Panc1 (cell line): ENCODE measurements at regions not wholly inside any gene's neighbourhood (a gene's known extent, or its start where the extent isn't known, plus 50 kb on each side); places are given as distances from the start of the nearest gene placed in this dataset.

Experiments
- ATAC-seq: fragments of 200-7000 bp; cut with Tn5 transposase; 2 replicates; pipeline ENCODE4 v1.9.1; 2020; ENCODE audit warnings: mild to moderate bottlenecking, moderate library complexity
- BruUV-seq: library from RNA; stranded (reverse); fragments of 400-500 nt; replicated peaks from 2 replicates; lab custom pipeline; 2021; lab: Mats Ljungman, UMichigan
- CTCF ChIA-PET: fragments of 300-600 bp; sonication (Branson Sonifier 250); formaldehyde crosslinking; loops from one replicate; lab custom pipeline; 2022; ENCODE audit warnings: antibody characterized with exemption; lab: Charles Lee
- POLR2A ChIA-PET: fragments of 300-600 bp; sonication (Branson Sonifier 250); formaldehyde crosslinking; loops from one replicate; lab custom pipeline; 2022; ENCODE audit warnings: antibody characterized with exemption; lab: Charles Lee
- DNase-seq: peaks from one replicate; pipeline ENCODE4 v3.0.0-alpha.2; 2010; ENCODE audit warnings: low read depth, low spot score
- H3K27ac ChIP-seq: 2 replicates; pipeline ENCODE4 v1.5.1; 2011; ENCODE audit warnings: mild to moderate bottlenecking, low read length, inconsistent platforms
- H3K27me3 ChIP-seq: fragments of 200-500 bp; sonication (Bioruptor generic); 2 replicates; pipeline ENCODE4 v1.6.0; 2014; ENCODE audit warnings: low read length, inconsistent platforms; ENCODE audit not compliant: control insufficient read depth, insufficient read depth
- H3K36me3 ChIP-seq: fragments of 200-500 bp; sonication (Bioruptor generic); 2 replicates; pipeline ENCODE4 v1.5.1; 2014; ENCODE audit warnings: inconsistent platforms, mild to moderate bottlenecking, low read length, moderate library complexity; ENCODE audit not compliant: control insufficient read depth, insufficient read depth
- H3K4me1 ChIP-seq: 2 replicates; pipeline ENCODE4 v1.5.1; 2011; ENCODE audit warnings: inconsistent platforms, mild to moderate bottlenecking, low read length, moderate library complexity; ENCODE audit not compliant: control insufficient read depth, insufficient read depth
- H3K4me3 ChIP-seq, 2 experiments: 2 replicates each; pipeline ENCODE4 v1.5.1; 2011 to 2012; ENCODE audit warnings: low read depth in 2 of 2, low read length in 2 of 2, mild to moderate bottlenecking in 2 of 2, inconsistent platforms in 1 of 2, moderate library complexity in 1 of 2
- H3K9me3 ChIP-seq: fragments of 200-500 bp; sonication (Bioruptor generic); 2 replicates; pipeline ENCODE4 v1.5.1; 2014; ENCODE audit warnings: low read depth, mild to moderate bottlenecking, inconsistent platforms, low read length, moderate library complexity; ENCODE audit not compliant: control insufficient read depth, insufficient read depth
- POLR2AphosphoS5 ChIP-seq: IDR thresholded peaks from 2 replicates; pipeline ENCODE4 v1.6.1; 2012; ENCODE audit warnings: mild to moderate bottlenecking, low read depth, low read length, moderate library complexity
- SIN3A ChIP-seq: IDR thresholded peaks from 2 replicates; pipeline ENCODE4 v1.6.1; 2012; ENCODE audit warnings: low read depth, mild to moderate bottlenecking, low read length, moderate library complexity, borderline replicate concordance; ENCODE audit not compliant: insufficient read depth
- TCF7L2 ChIP-seq: IDR thresholded peaks from 2 replicates; pipeline ENCODE4 v1.6.1; 2011; ENCODE audit warnings: mild to moderate bottlenecking, low read depth, low read length, inconsistent platforms
- in situ Hi-C: cut with HindIII; loops from 2 replicates; pipeline ENCODE4 v1.10.0; 2016; ENCODE audit warnings: low sequenced_read_pairs, low pct_unique_long_range_greater_than_20kb
- intact Hi-C: fragments of 100-400 bp; cut with micrococcal nuclease; formaldehyde crosslinking; loops from one replicate; pipeline ENCODE4 v1.10.0; 2022; ENCODE audit not compliant: unreplicated experiment
- TF ChIP-seq, protein P1 (sequence below): fragments of 450-650 bp; IDR thresholded peaks from 2 replicates; pipeline ENCODE4 v1.5.1; 2017; ENCODE audit warnings: mild to moderate bottlenecking
- TF ChIP-seq, protein P2 (sequence below), 2 experiments: IDR thresholded peaks; 2 replicates each; pipeline ENCODE4 v1.6.1; 2011 to 2012; ENCODE audit warnings: low read depth in 2 of 2, control low read depth in 1 of 2, low read length in 1 of 2, mild to moderate bottlenecking in 1 of 2, moderate library complexity in 1 of 2; ENCODE audit not compliant: insufficient read depth in 1 of 2

DNA sequence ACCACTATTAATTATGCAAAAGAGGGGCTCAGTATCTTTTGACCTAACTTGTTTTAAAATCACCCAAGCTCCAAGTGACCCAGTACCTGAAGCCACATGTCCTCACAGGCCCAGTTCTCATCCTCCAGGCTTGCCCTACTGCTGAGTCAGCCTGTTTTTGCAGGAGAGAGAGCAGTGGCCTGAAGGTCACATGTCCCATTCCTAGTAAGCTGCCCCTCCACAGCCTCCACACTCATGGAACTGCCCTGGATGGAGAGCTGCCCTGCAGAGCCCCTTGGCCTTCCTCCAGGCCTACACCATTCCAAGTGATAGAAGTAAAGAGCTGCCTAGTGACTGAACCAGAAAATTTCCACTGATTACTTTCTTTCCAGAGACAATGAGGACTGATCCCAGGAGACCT, 139.8 kb upstream of the ST6GALNAC5 start:
- TF ChIP-seq, protein P1, sequence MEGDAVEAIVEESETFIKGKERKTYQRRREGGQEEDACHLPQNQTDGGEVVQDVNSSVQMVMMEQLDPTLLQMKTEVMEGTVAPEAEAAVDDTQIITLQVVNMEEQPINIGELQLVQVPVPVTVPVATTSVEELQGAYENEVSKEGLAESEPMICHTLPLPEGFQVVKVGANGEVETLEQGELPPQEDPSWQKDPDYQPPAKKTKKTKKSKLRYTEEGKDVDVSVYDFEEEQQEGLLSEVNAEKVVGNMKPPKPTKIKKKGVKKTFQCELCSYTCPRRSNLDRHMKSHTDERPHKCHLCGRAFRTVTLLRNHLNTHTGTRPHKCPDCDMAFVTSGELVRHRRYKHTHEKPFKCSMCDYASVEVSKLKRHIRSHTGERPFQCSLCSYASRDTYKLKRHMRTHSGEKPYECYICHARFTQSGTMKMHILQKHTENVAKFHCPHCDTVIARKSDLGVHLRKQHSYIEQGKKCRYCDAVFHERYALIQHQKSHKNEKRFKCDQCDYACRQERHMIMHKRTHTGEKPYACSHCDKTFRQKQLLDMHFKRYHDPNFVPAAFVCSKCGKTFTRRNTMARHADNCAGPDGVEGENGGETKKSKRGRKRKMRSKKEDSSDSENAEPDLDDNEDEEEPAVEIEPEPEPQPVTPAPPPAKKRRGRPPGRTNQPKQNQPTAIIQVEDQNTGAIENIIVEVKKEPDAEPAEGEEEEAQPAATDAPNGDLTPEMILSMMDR, result no peak
- TF ChIP-seq SIN3A, result no peak
- TF ChIP-seq TCF7L2, result no peak
- TF ChIP-seq POLR2AphosphoS5, result no peak
- TF ChIP-seq, protein P2, sequence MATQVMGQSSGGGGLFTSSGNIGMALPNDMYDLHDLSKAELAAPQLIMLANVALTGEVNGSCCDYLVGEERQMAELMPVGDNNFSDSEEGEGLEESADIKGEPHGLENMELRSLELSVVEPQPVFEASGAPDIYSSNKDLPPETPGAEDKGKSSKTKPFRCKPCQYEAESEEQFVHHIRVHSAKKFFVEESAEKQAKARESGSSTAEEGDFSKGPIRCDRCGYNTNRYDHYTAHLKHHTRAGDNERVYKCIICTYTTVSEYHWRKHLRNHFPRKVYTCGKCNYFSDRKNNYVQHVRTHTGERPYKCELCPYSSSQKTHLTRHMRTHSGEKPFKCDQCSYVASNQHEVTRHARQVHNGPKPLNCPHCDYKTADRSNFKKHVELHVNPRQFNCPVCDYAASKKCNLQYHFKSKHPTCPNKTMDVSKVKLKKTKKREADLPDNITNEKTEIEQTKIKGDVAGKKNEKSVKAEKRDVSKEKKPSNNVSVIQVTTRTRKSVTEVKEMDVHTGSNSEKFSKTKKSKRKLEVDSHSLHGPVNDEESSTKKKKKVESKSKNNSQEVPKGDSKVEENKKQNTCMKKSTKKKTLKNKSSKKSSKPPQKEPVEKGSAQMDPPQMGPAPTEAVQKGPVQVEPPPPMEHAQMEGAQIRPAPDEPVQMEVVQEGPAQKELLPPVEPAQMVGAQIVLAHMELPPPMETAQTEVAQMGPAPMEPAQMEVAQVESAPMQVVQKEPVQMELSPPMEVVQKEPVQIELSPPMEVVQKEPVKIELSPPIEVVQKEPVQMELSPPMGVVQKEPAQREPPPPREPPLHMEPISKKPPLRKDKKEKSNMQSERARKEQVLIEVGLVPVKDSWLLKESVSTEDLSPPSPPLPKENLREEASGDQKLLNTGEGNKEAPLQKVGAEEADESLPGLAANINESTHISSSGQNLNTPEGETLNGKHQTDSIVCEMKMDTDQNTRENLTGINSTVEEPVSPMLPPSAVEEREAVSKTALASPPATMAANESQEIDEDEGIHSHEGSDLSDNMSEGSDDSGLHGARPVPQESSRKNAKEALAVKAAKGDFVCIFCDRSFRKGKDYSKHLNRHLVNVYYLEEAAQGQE (IDR thresholded peaks at IDR 0.05; ENCODE audit: insufficient read depth in 1 of 2, low read depth in 2 of 2, low read length in 1 of 2), result no peak
- no peaks in the 10 kb centered on the region for H3K27me3 ChIP-seq
- H3K4me3 ChIP-seq, result no peak overlapping the region
- no peak overlapping the region for H3K27ac ChIP-seq
- H3K4me1 ChIP-seq, result no peaks in the 10 kb centered on the region
- intact Hi-C loops, result no loop called here
- no peaks in the 10 kb centered on the region for H3K9me3 ChIP-seq
- no TSS peak for BruUV-seq
- CTCF ChIA-PET, result no interaction called here
- ATAC-seq, result no peak
- POLR2A ChIA-PET, result no interaction called here
- in situ Hi-C loops, result no loop called here
- DNase-seq, result no peak
- no peaks in the 10 kb centered on the region for H3K36me3 ChIP-seq

DNA sequence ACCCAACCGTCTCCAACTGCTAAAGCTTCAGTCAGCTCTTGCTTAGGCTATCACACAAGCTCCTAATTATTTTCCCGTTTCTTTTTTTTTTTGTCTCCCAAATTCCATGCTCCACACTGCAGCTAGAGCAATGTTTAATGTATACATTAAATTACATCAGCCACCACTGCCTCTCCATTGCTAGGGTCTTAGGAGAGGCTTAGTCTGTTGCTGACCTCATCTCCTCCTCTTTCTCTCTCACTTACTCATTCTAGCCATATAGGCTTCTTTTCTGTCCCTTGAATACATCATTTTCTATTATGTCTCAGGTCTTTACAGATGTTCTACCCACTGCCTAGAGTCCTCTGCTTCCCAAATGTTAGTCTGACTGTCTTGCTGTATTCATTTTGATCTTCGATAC, 138.1 kb upstream of the ST6GALNAC5 start:
- POLR2A ChIA-PET, result no interaction called here
- DNase-seq, result no peak
- no peak for ATAC-seq
- no TSS peak for BruUV-seq
- H3K27me3 ChIP-seq, result no peaks in the 10 kb centered on the region
- H3K4me3 ChIP-seq, result no peak overlapping the region
- no peaks in the 10 kb centered on the region for H3K36me3 ChIP-seq
- TF ChIP-seq TCF7L2 (no peak), POLR2AphosphoS5 (no peak), SIN3A (no peak)
- TF ChIP-seq, protein P1, result no peak
- TF ChIP-seq, protein P2 (IDR thresholded peaks at IDR 0.05; ENCODE audit: insufficient read depth in 1 of 2, low read depth in 2 of 2, low read length in 1 of 2), result no peak
- in situ Hi-C loops, result no loop called here
- no peak overlapping the region for H3K27ac ChIP-seq
- H3K9me3 ChIP-seq, result no peaks in the 10 kb centered on the region
- no peaks in the 10 kb centered on the region for H3K4me1 ChIP-seq
- intact Hi-C loops, result no loop called here
- CTCF ChIA-PET, result no interaction called here
